ENCODE measurements at regions not wholly inside any gene's neighbourhood (a gene's known extent, or its start where the extent isn't known, plus 50 kb on each side); places are given as distances from the start of the nearest gene placed in this dataset.

GRCh38 chr9:16045651-16046280 is 492.9 kb downstream of the CCDC171 start:
- no peaks in the 10 kb centered on the region for H3K27me3 ChIP-seq (ENCODE audit: control insufficient read depth in 2 of 2, insufficient read depth in 2 of 2, low read length in 2 of 2)
- H3K79me2 ChIP-seq (ENCODE audit: control insufficient read depth, insufficient read depth, low read length) = no peaks in the 10 kb centered on the region
- H3K4me3 ChIP-seq = no peak overlapping the region
- no peak for DNase-seq (ENCODE audit: extremely low read depth in 1 of 4, low spot score in 3 of 4)
- no peaks in the 10 kb centered on the region for H3K9me3 ChIP-seq (replicated peaks; ENCODE audit: control insufficient read depth, insufficient read depth, low read depth, low read length)
- no peaks in the 10 kb centered on the region for H4K20me1 ChIP-seq (replicated peaks; ENCODE audit: control insufficient read depth, insufficient read depth, low read length)
- in situ Hi-C loops (cut with MboI) = no loop called here
- no peaks in the 10 kb centered on the region for H3K9me1 ChIP-seq (ENCODE audit: control insufficient read depth, insufficient read depth, low read length)
- no TSS peak for BruUV-seq (replicated peaks)
- FAIRE-seq = no peak
- POLR2A ChIA-PET = no interaction called here
- CTCF ChIA-PET (ENCODE audit: low intra/inter-chr PET ratio) = no interaction called here
- H3K4me2 ChIP-seq (ENCODE audit: insufficient read depth, low read length) = no peak overlapping the region
- TF ChIP-seq KDM1A (IDR thresholded peaks at IDR 0.05) = no peak
- TF ChIP-seq CCNT2 (IDR thresholded peaks at IDR 0.05; ENCODE audit: borderline replicate concordance, extremely low read depth, insufficient read length, low read depth, low read length) = no peak
- no peak for TF ChIP-seq SNRNP70 (optimal IDR thresholded peaks at IDR 0.05; ENCODE audit: low read depth, low read length)
- no peak for TF ChIP-seq PRMT5 (CRISPR knock-in tag; IDR thresholded peaks at IDR 0.05)
- no peak for TF ChIP-seq TEAD2 (tag; IDR thresholded peaks at IDR 0.05)
- TF ChIP-seq XRCC3 (IDR thresholded peaks at IDR 0.05) = no peak
- no peaks in the 10 kb centered on the region for H3K4me1 ChIP-seq (replicated peaks in 1 of 2; ENCODE audit: control insufficient read depth in 2 of 2, insufficient read depth in 2 of 2, low read length in 2 of 2)
- no peak overlapping the region for H2AFZ ChIP-seq (ENCODE audit: low read depth, low read length)
- 0% methylated on average over 2 of the region's 2 CpGs for WGBS (ENCODE audit: insufficient coverage, low coverage, missing lambda C conversion rate)
- ATAC-seq = no peak
- H3K27ac ChIP-seq (ENCODE audit: extremely low read depth, low read depth, low read length) = no peak overlapping the region
- no peak overlapping the region for H3K9ac ChIP-seq (ENCODE audit: insufficient read depth in 1 of 2, low read depth in 2 of 2, low read length in 2 of 2)
- intact Hi-C loops (cut with micrococcal nuclease) = no loop called here
- H3K36me3 ChIP-seq (ENCODE audit: control insufficient read depth, insufficient read depth, low read length) = no peaks in the 10 kb centered on the region

GRCh38 chr9:16046713-16047112 is 493.9 kb downstream of the CCDC171 start:
- Histone ChIP-seq H3K9ac (ENCODE audit: insufficient read depth in 1 of 2, low read depth in 2 of 2, low read length in 2 of 2) (no peak overlapping the region), H3K4me2 (ENCODE audit: insufficient read depth, low read length) (no peak overlapping the region), H4K20me1 (replicated peaks; ENCODE audit: control insufficient read depth, insufficient read depth, low read length) (no peaks in the 10 kb centered on the region), H3K4me3 (no peak overlapping the region), H2AFZ (ENCODE audit: low read depth, low read length) (no peak overlapping the region), H3K9me3 (replicated peaks; ENCODE audit: control insufficient read depth, insufficient read depth, low read depth, low read length) (no peaks in the 10 kb centered on the region), H3K9me1 (ENCODE audit: control insufficient read depth, insufficient read depth, low read length) (no peaks in the 10 kb centered on the region), H3K27me3 (ENCODE audit: control insufficient read depth in 2 of 2, insufficient read depth in 2 of 2, low read length in 2 of 2) (no peaks in the 10 kb centered on the region), H3K4me1 (replicated peaks in 1 of 2; ENCODE audit: control insufficient read depth in 2 of 2, insufficient read depth in 2 of 2, low read length in 2 of 2) (no peaks in the 10 kb centered on the region), H3K27ac (ENCODE audit: extremely low read depth, low read depth, low read length) (no peak overlapping the region), H3K36me3 (ENCODE audit: control insufficient read depth, insufficient read depth, low read length) (no peaks in the 10 kb centered on the region), H3K79me2 (ENCODE audit: control insufficient read depth, insufficient read depth, low read length) (no peaks in the 10 kb centered on the region)
- in situ Hi-C loops (cut with MboI) = no loop called here
- FAIRE-seq = no peak
- intact Hi-C loops (cut with micrococcal nuclease) = no loop called here
- BruUV-seq (replicated peaks) = no TSS peak
- ChIA-PET CTCF (ENCODE audit: low intra/inter-chr PET ratio) (no interaction called here), POLR2A (no interaction called here)
- no peak for ATAC-seq
- no peak for DNase-seq (ENCODE audit: extremely low read depth in 1 of 4, low spot score in 3 of 4)
- 3% methylated on average over 4 of the region's 5 CpGs for WGBS (ENCODE audit: insufficient coverage, low coverage, missing lambda C conversion rate)
- no peak for TF ChIP-seq ZNF384 (IDR thresholded peaks at IDR 0.05; ENCODE audit: low read depth, low read length)
- TF ChIP-seq HLTF (IDR thresholded peaks at IDR 0.05) = no peak
- no peak for TF ChIP-seq ZNF77 (CRISPR knock-in tag; IDR thresholded peaks at IDR 0.05)
- no peak for TF ChIP-seq KLF13 (tag; IDR thresholded peaks at IDR 0.05; ENCODE audit: borderline replicate concordance, low read depth)
- no peak for TF ChIP-seq ZNF518B (CRISPR knock-in tag; IDR thresholded peaks at IDR 0.05)
- no peak for TF ChIP-seq HMG20A (CRISPR knock-in tag; conservative IDR thresholded peaks at IDR 0.05)
- TF ChIP-seq FOXK2 (conservative IDR thresholded peaks at IDR 0.05 in 1 of 2, IDR thresholded peaks at IDR 0.05 in 1 of 2; ENCODE audit: low read depth in 2 of 2) = no peak
- TF ChIP-seq PTRF (tag; IDR thresholded peaks at IDR 0.05) = no peak
- no peak for TF ChIP-seq KAT2B (IDR thresholded peaks at IDR 0.05; ENCODE audit: low read depth, low read length)
- no peak for TF ChIP-seq EP400 (IDR thresholded peaks at IDR 0.05)

All from K562 (cell line).